ENCODE measurements at regions not wholly inside any gene's neighbourhood (a gene's known extent, or its start where the extent isn't known, plus 50 kb on each side); places are given as distances from the start of the nearest gene placed in this dataset.

DNA sequence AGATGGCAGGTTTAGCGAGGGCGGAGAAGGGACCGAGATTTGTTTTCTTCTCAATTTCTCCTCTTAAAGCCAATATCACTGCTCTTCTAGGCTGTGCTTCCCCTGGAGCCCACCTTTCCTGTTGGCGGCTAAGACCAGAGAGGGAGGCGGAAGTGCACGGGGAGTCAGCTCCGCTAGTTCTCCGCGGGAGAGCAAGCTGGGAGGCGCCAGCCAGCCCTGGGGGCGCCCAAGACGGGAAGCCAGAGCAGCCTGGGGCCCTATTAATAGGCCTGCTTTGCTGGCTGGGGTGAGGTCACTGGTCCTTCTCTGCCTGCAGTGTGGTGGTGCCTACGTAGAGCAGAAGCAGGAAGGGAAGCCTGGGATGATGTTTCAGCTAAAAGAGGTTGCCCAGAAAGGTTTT is 61.6 kb downstream of the LSM5 start:
- Histone ChIP-seq H3K36me3 (ENCODE audit: insufficient read depth, low read depth, low read length) (no peaks in the 10 kb centered on the region), H3K4me1 (ENCODE audit: insufficient read depth, low read length) (peaks cover 3% of the 10 kb centered on the region; the same call in 1 of the 2 replicates), H3K27me3 (ENCODE audit: insufficient read depth, low read length) (peaks cover 63% of the 10 kb centered on the region), H3K9ac (ENCODE audit: low read depth, low read length) (no peak overlapping the region), H3K4me3 (ENCODE audit: low read length) (peak overlapping the region; percentile 55), H3K27ac (ENCODE audit: low read length) (no peak overlapping the region), H3K9me3 (ENCODE audit: insufficient read depth, low read depth, low read length) (no peaks in the 10 kb centered on the region)

DNA sequence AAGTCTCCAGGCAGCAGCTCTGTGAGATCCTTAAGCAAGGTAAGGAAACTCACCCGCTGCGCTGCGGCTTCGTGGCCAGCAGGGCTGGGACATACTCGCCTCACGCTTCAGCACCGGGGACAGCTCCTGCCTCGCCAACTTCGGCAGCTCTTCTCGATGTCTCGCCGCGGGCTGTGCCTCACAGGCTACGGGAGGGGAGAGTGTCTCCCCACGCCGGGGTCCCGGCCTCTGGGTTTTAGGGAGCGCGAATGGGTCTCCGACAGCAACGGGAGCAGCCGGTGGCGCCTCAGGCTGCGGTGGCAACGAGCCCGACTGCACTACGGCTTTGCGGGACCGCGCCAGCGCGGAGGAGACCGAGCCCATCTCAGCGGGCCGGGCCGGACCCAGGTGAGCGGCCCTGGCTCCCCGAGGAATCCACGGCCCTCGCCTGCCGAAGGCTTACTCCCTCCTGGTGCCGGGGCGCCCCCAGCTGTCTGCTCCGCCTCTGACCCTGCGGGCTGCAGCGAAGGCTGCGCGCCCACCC is 62.4 kb downstream of the LSM5 start:
- Histone ChIP-seq H3K9me3 (ENCODE audit: insufficient read depth, low read depth, low read length) (no peaks in the 10 kb centered on the region), H3K27me3 (ENCODE audit: insufficient read depth, low read length) (peaks cover 63% of the 10 kb centered on the region), H3K9ac (ENCODE audit: low read depth, low read length) (no peak overlapping the region), H3K4me3 (ENCODE audit: low read length) (peak overlapping the region; percentile 55), H3K27ac (ENCODE audit: low read length) (no peak overlapping the region), H3K4me1 (ENCODE audit: insufficient read depth, low read length) (peaks cover 3% of the 10 kb centered on the region; the same call in 1 of the 2 replicates), H3K36me3 (ENCODE audit: insufficient read depth, low read depth, low read length) (no peaks in the 10 kb centered on the region)

DNA sequence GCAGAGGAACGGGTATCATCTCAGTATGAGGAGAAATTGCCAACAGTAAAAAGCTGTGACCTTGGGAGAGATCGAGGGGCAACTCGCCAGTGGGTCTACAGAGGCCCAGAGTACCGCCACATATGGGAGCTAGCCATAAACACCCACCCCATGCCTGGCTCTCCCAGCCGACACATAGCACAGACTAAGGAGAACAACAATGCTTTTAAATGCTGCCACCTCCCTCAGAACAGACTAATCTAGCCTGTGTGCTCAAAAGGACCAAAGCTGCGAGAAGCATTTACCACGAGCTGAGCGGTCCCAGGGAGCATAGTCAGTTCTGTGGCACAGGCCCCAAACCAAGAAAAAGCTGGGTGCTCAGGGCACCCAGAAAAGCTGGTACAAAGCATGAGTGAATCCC is 73.3 kb downstream of the LSM5 start:
- Histone ChIP-seq H3K27ac (ENCODE audit: low read length) (no peak overlapping the region), H3K4me3 (ENCODE audit: low read length) (no peak overlapping the region), H3K9me3 (ENCODE audit: insufficient read depth, low read depth, low read length) (no peaks in the 10 kb centered on the region), H3K9ac (ENCODE audit: low read depth, low read length) (no peak overlapping the region), H3K27me3 (ENCODE audit: insufficient read depth, low read length) (no peaks in the 10 kb centered on the region; the same call in 1 of the 2 replicates), H3K36me3 (ENCODE audit: insufficient read depth, low read depth, low read length) (no peaks in the 10 kb centered on the region), H3K4me1 (ENCODE audit: insufficient read depth, low read length) (no peaks in the 10 kb centered on the region)

DNA sequence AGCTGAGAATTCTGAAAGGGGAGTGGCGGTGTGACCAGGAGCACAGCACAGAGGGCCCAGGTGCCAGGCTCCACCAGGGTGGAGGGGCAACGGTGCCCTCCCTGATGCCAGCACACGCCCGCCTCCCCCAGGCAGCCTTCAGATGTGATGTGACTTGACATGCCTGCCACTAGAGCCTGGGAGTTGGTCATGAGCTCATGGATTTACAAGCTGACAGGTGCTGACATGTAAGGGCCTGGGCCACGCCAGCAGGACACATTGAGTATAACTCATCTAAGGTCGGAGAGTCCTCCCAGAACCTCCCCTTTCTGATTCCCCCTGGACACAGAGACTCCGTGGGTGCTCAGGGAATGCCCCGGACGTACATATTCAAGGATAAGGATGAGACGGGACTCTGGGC is 74.2 kb downstream of the LSM5 start:
- Histone ChIP-seq H3K4me1 (ENCODE audit: insufficient read depth, low read length) (no peaks in the 10 kb centered on the region), H3K4me3 (ENCODE audit: low read length) (no peak overlapping the region), H3K27me3 (ENCODE audit: insufficient read depth, low read length) (no peaks in the 10 kb centered on the region)

DNA sequence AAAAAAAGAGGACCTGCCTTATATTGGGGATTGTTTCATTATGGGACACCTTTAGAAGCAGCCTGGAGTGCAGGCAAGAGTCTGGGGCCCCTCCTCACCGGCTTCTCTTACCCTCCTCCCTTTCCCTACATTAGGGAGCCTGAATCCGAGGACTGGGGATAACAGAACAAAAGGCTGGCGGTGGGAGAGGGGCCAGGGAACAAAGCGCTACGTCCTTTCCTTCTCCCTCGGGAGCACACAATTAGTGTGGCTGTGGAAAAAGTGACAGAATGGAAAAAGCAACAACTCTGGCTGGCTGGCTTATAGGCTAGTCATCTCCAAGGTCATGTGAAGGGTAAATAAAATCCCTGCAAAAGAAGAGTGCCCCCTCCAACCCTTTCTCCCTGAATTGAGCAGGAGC is 74.7 kb downstream of the LSM5 start:
- Histone ChIP-seq H3K36me3 (ENCODE audit: insufficient read depth, low read depth, low read length) (no peaks in the 10 kb centered on the region), H3K27me3 (ENCODE audit: insufficient read depth, low read length) (no peaks in the 10 kb centered on the region), H3K9ac (ENCODE audit: low read depth, low read length) (no peak overlapping the region), H3K27ac (ENCODE audit: low read length) (no peak overlapping the region), H3K4me3 (ENCODE audit: low read length) (no peak overlapping the region), H3K4me1 (ENCODE audit: insufficient read depth, low read length) (no peaks in the 10 kb centered on the region), H3K9me3 (ENCODE audit: insufficient read depth, low read depth, low read length) (no peaks in the 10 kb centered on the region)

More for the DNA sequence above, 74.2 kb downstream of the LSM5 start:
- Histone ChIP-seq H3K9ac (ENCODE audit: low read depth, low read length) (no peak overlapping the region), H3K9me3 (ENCODE audit: insufficient read depth, low read depth, low read length) (no peaks in the 10 kb centered on the region), H3K27ac (ENCODE audit: low read length) (no peak overlapping the region), H3K36me3 (ENCODE audit: insufficient read depth, low read depth, low read length) (no peaks in the 10 kb centered on the region)

DNA sequence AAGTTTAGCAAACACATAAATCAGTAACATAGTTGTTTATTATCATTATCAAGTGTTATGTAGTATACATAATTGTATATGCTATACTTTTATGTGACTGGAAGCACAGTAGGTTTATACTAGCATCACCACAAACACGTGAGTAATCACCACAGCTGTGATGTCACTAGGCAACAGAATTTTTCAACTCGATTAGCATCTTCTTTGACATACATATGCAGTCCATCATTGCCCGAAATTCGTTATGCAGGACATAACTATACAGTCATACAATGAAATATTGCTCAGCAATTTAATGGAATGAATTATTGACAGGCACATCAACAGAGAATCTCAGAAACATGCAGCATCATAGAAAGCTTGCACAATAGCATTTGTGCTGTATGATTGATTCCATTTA is 77.7 kb downstream of the LSM5 start:
- H3K4me1 ChIP-seq (ENCODE audit: insufficient read depth, low read length), result no peaks in the 10 kb centered on the region
- no peak overlapping the region for H3K4me3 ChIP-seq (ENCODE audit: low read length)
- no peak overlapping the region for H3K9ac ChIP-seq (ENCODE audit: low read depth, low read length)
- no peaks in the 10 kb centered on the region for H3K36me3 ChIP-seq (ENCODE audit: insufficient read depth, low read depth, low read length)
- no peaks in the 10 kb centered on the region for H3K9me3 ChIP-seq (ENCODE audit: insufficient read depth, low read depth, low read length)
- H3K27me3 ChIP-seq (ENCODE audit: insufficient read depth, low read length), result no peaks in the 10 kb centered on the region
- H3K27ac ChIP-seq (ENCODE audit: low read length), result no peak overlapping the region

DNA sequence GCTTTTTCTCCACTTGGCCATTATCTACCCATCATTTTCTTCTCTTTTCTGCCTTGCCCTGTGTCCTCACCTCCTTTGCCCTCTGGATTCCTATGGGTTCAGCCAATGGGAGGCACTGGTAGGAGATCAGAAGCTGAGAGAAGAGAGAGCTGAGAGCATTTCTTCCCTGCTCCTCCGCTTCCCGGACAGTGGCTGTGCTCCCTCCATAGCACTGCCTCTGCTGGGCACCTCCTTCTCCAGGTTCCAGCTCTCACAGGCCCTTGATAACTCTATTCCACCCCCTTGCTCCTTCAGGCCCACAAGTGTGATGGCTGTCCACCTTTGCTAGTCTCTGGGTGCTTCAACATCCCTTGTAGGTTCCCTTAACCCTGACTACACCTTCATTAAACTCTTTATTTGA is 79.6 kb downstream of the LSM5 start:
- no peaks in the 10 kb centered on the region for H3K9me3 ChIP-seq (ENCODE audit: insufficient read depth, low read depth, low read length)
- H3K4me3 ChIP-seq (ENCODE audit: low read length), result no peak overlapping the region
- H3K4me1 ChIP-seq (ENCODE audit: insufficient read depth, low read length), result no peaks in the 10 kb centered on the region
- no peaks in the 10 kb centered on the region for H3K36me3 ChIP-seq (ENCODE audit: insufficient read depth, low read depth, low read length)
- no peak overlapping the region for H3K9ac ChIP-seq (ENCODE audit: low read depth, low read length)
- H3K27ac ChIP-seq (ENCODE audit: low read length), result no peak overlapping the region
- no peaks in the 10 kb centered on the region for H3K27me3 ChIP-seq (ENCODE audit: insufficient read depth, low read length)

DNA sequence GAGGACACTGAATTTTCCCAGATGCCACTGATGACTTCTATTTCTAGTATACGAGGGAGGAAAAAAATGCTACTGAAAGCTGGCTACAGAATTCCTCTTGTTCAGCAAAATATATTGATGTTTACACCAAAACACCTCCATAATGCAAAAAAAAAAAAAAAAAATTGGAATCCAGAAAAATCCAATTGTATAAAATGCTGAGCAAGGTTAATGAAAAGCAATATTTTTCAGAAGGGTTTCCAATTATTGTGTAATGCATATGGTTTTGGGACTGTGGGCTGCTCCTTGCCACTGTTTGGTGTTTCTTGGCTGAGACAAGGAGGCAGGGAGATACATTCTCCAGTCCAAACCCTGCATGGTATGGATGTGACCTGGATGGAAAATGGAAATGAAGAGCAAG is 83.8 kb downstream of the LSM5 start:
- no peak overlapping the region for H3K4me3 ChIP-seq (ENCODE audit: low read length)
- H3K4me1 ChIP-seq (ENCODE audit: insufficient read depth, low read length), result no peaks in the 10 kb centered on the region
- no peaks in the 10 kb centered on the region for H3K27me3 ChIP-seq (ENCODE audit: insufficient read depth, low read length)
- H3K9ac ChIP-seq (ENCODE audit: low read depth, low read length), result no peak overlapping the region
- no peak overlapping the region for H3K27ac ChIP-seq (ENCODE audit: low read length)
- no peaks in the 10 kb centered on the region for H3K9me3 ChIP-seq (ENCODE audit: insufficient read depth, low read depth, low read length)
- H3K36me3 ChIP-seq (ENCODE audit: insufficient read depth, low read depth, low read length), result no peaks in the 10 kb centered on the region

DNA sequence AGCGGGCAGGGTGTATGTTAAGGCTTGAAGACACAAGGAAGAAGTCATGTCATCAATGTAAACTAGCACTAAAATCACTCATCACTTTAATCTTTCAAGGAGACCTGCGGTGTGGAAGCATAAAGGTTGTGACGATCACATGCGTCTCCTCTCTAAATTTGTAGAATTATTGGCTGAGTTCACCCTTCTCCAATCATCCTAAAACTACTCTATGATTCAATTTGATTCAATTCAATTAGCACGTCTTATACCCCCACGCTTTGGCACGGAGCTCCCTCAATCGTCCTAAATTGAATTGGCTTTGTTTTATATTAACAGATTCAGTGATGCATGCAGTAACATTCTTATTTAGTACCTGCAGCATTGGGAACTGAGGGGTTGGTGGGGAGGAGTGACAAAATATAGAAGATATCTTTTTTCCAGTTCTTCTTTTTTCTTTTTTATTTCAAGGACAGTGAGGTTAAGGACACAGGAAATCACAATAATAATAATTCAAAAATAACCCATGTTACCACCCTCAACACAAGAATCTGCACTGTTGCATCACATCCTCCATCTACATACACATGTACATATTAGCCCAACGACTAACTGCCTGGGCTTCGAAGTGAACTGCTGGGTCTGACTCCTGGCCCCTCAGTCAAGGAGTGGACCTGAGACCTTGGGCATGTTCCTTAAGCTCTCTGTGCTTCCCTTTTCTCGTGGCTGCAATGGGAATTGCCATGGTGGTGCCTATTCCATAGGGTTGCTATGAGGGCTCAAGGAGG is 86.5 kb downstream of the LSM5 start:
- no peaks in the 10 kb centered on the region for H3K9me3 ChIP-seq (ENCODE audit: insufficient read depth, low read depth, low read length)
- H3K9ac ChIP-seq (ENCODE audit: low read depth, low read length), result no peak overlapping the region
- H3K4me3 ChIP-seq (ENCODE audit: low read length), result no peak overlapping the region
- H3K36me3 ChIP-seq (ENCODE audit: insufficient read depth, low read depth, low read length), result no peaks in the 10 kb centered on the region
- no peaks in the 10 kb centered on the region for H3K4me1 ChIP-seq (ENCODE audit: insufficient read depth, low read length)
- H3K27me3 ChIP-seq (ENCODE audit: insufficient read depth, low read length), result no peaks in the 10 kb centered on the region
- H3K27ac ChIP-seq (ENCODE audit: low read length), result no peak overlapping the region

DNA sequence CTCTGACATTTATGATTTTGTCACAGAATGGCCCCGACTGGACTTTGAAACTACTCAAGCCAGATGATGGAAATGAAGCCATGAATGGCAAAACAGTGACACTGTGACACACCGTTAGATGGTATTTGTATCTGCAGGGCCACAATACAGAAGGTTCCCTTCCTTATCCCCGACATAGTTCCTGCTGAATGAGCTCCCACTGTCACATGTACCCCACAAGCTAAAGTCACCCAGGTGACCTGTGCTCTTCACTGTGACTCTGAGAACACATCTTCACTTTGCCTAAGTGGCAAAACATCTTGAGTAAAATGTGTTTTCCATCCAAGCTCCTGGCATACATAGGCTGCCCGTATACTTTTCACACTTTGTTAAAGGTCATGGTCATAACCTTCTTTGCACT is 89.5 kb downstream of the LSM5 start:
- Histone ChIP-seq H3K4me3 (ENCODE audit: low read length) (no peak overlapping the region), H3K4me1 (ENCODE audit: insufficient read depth, low read length) (no peaks in the 10 kb centered on the region), H3K27me3 (ENCODE audit: insufficient read depth, low read length) (no peaks in the 10 kb centered on the region), H3K36me3 (ENCODE audit: insufficient read depth, low read depth, low read length) (no peaks in the 10 kb centered on the region), H3K27ac (ENCODE audit: low read length) (no peak overlapping the region), H3K9me3 (ENCODE audit: insufficient read depth, low read depth, low read length) (no peaks in the 10 kb centered on the region), H3K9ac (ENCODE audit: low read depth, low read length) (no peak overlapping the region)

DNA sequence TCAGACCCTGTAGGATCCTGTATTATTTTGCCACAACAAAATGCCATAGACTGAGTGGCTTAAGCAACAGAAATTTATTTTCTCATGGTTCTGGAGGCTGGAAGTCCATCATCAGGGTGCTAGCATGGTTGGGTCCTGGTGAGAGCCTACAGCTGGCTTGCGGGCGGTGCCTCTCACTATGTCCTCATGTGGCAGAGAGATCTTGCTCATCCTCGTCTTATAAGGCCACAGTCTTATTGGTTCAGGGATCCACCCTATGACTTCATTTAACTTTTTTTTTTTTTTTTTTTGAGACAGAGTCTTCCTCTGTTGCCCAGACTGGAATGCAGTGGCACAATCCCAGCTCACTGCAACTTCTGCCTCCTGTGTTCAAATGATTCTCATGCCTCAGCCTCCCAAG is 90.9 kb downstream of the LSM5 start:
- H3K4me1 ChIP-seq (ENCODE audit: insufficient read depth, low read length), result no peaks in the 10 kb centered on the region

DNA sequence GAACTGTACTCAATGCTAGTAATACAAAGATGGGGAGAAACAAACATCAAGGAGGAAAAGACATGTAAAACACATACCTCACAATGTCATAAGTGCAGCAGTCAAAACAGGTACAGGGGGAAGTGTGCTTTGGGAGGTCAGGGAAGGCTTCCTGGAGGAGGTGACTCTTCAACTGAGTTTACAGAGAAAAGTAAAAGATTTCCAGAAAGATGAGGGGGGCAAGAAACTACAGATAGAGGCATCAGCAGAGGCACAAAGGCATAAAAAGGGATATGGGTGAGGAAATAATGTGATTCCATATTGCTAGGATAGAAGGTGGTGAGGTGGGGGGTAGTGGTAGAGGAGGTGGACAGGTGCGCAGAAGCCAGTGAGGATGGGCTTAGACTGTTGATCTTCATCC is 95.0 kb downstream of the LSM5 start:
- Histone ChIP-seq H3K9me3 (ENCODE audit: insufficient read depth, low read depth, low read length) (no peaks in the 10 kb centered on the region), H3K4me3 (ENCODE audit: low read length) (no peak overlapping the region), H3K27ac (ENCODE audit: low read length) (no peak overlapping the region), H3K36me3 (ENCODE audit: insufficient read depth, low read depth, low read length) (no peaks in the 10 kb centered on the region), H3K27me3 (ENCODE audit: insufficient read depth, low read length) (no peaks in the 10 kb centered on the region), H3K9ac (ENCODE audit: low read depth, low read length) (no peak overlapping the region), H3K4me1 (ENCODE audit: insufficient read depth, low read length) (no peaks in the 10 kb centered on the region)

More for the DNA sequence above, 90.9 kb downstream of the LSM5 start:
- Histone ChIP-seq H3K9me3 (ENCODE audit: insufficient read depth, low read depth, low read length) (no peaks in the 10 kb centered on the region), H3K27ac (ENCODE audit: low read length) (no peak overlapping the region), H3K27me3 (ENCODE audit: insufficient read depth, low read length) (no peaks in the 10 kb centered on the region), H3K9ac (ENCODE audit: low read depth, low read length) (no peak overlapping the region), H3K4me3 (ENCODE audit: low read length) (no peak overlapping the region), H3K36me3 (ENCODE audit: insufficient read depth, low read depth, low read length) (no peaks in the 10 kb centered on the region)

Measured in iPS-20b (cell line).